Transverse colon (tissue), 4 donors: ENCODE measurements at regions not wholly inside any gene's neighbourhood (a gene's known extent, or its start where the extent isn't known, plus 50 kb on each side); places are given as distances from the start of the nearest gene placed in this dataset.

ENCODE experiments used
- CTCF ChIP-seq, 5 experiments: fragments of 200-600 bp in 3 of 5; fragments of 450-650 bp in 2 of 5; sonication (generic) in 3 of 5; IDR thresholded peaks; 1 replicate in 2 of 5; 2 replicates in 3 of 5; pipeline ENCODE4 v1.5.1; 2016 to 2017; ENCODE audit warnings: antibody characterized with exemption in 5 of 5, inconsistent platforms in 3 of 5, mild to moderate bottlenecking in 2 of 5, moderate library complexity in 1 of 5
- POLR2A ChIP-seq: fragments of 450-650 bp; IDR thresholded peaks from one replicate; pipeline ENCODE4 v1.6.1; 2016; ENCODE audit warnings: antibody characterized with exemption, mild to moderate bottlenecking, moderate library complexity
- POLR2AphosphoS5 ChIP-seq, 3 donors: sonication (generic); formaldehyde crosslinking; IDR thresholded peaks; one replicate each; pipeline ENCODE4 v1.6.1; 2016; ENCODE audit warnings: antibody characterized with exemption in 3 of 3

- TF ChIP-seq CTCF (IDR thresholded peaks at IDR 0.05) (no peak), POLR2A (no peak), POLR2AphosphoS5 (IDR thresholded peaks at IDR 0.05) (no peak)
These were observed 77.7 kb downstream of the C9orf152 start for GRCh38 chr9:110130211-110130610.
